ES-I3 (cell line): ENCODE measurements at regions not wholly inside any gene's neighbourhood (a gene's known extent, or its start where the extent isn't known, plus 50 kb on each side); places are given as distances from the start of the nearest gene placed in this dataset.

ENCODE experiments used
- H3K36me3 ChIP-seq: 2 replicates; pipeline ENCODE4 v1.6.1; 2013; ENCODE audit warnings: mild to moderate bottlenecking, low read length, control low read depth, moderate library complexity; ENCODE audit not compliant: insufficient read depth
- H3K4me1 ChIP-seq: 2 replicates; pipeline ENCODE4 v1.6.1; 2013; ENCODE audit warnings: mild to moderate bottlenecking, control low read depth, low read length; ENCODE audit not compliant: insufficient read depth
- H3K9ac ChIP-seq: 2 replicates; pipeline ENCODE4 v1.6.1; 2013; ENCODE audit warnings: low read depth, mild to moderate bottlenecking, low read length, moderate library complexity
- H3K9me3 ChIP-seq: 2 replicates; pipeline ENCODE4 v1.6.1; 2013; ENCODE audit warnings: mild to moderate bottlenecking, low read length, moderate library complexity; ENCODE audit not compliant: control insufficient read depth, insufficient read depth

- no peak overlapping the region for H3K9ac ChIP-seq
- H3K4me1 ChIP-seq: peaks cover 47% of the 10 kb centered on the region
- H3K9me3 ChIP-seq: no peaks in the 10 kb centered on the region
- no peaks in the 10 kb centered on the region for H3K36me3 ChIP-seq
Measured at GRCh38 chr1:29970747-29971325, 734.5 kb downstream of the PTPRU start.

- no peaks in the 10 kb centered on the region for H3K36me3 ChIP-seq
Measured at GRCh38 chr1:29969576-29969975, 733.3 kb downstream of the PTPRU start.

GRCh38 chr1:29967261-29967660, 730.9 kb downstream of the PTPRU start:
- Histone ChIP-seq H3K9ac (no peak overlapping the region), H3K9me3 (no peaks in the 10 kb centered on the region), H3K4me1 (peaks cover 27% of the 10 kb centered on the region), H3K36me3 (no peaks in the 10 kb centered on the region)

More at GRCh38 chr1:29969576-29969975, 733.3 kb downstream of the PTPRU start:
- H3K9ac ChIP-seq: no peak overlapping the region
- no peaks in the 10 kb centered on the region for H3K9me3 ChIP-seq
- H3K4me1 ChIP-seq: peaks cover 43% of the 10 kb centered on the region

- Histone ChIP-seq H3K4me1 (peaks cover 22% of the 10 kb centered on the region), H3K36me3 (no peaks in the 10 kb centered on the region), H3K9ac (no peak overlapping the region), H3K9me3 (no peaks in the 10 kb centered on the region)
Measured at GRCh38 chr1:29966526-29967045, 730.3 kb downstream of the PTPRU start.

GRCh38 chr1:29964718-29965533, 728.6 kb downstream of the PTPRU start:
- H3K4me1 ChIP-seq: peaks cover 12% of the 10 kb centered on the region
- no peaks in the 10 kb centered on the region for H3K36me3 ChIP-seq
- no peaks in the 10 kb centered on the region for H3K9me3 ChIP-seq
- H3K9ac ChIP-seq: no peak overlapping the region

GRCh38 chr1:29963946-29964345, 727.6 kb downstream of the PTPRU start:
- Histone ChIP-seq H3K9ac (no peak overlapping the region), H3K4me1 (peaks cover 12% of the 10 kb centered on the region), H3K36me3 (no peaks in the 10 kb centered on the region), H3K9me3 (no peaks in the 10 kb centered on the region)

- Histone ChIP-seq H3K9me3 (no peaks in the 10 kb centered on the region), H3K9ac (no peak overlapping the region), H3K4me1 (peaks cover 12% of the 10 kb centered on the region), H3K36me3 (no peaks in the 10 kb centered on the region)
Measured at GRCh38 chr1:29962831-29963247, 726.5 kb downstream of the PTPRU start.

GRCh38 chr1:29962336-29962735, 726.0 kb downstream of the PTPRU start:
- Histone ChIP-seq H3K9me3 (no peaks in the 10 kb centered on the region), H3K4me1 (peaks cover 12% of the 10 kb centered on the region), H3K9ac (no peak overlapping the region), H3K36me3 (no peaks in the 10 kb centered on the region)

GRCh38 chr1:29961293-29962059, 725.2 kb downstream of the PTPRU start:
- peaks cover 6% of the 10 kb centered on the region for H3K4me1 ChIP-seq
- H3K9me3 ChIP-seq: no peaks in the 10 kb centered on the region
- H3K9ac ChIP-seq: no peak overlapping the region
- H3K36me3 ChIP-seq: no peaks in the 10 kb centered on the region

- Histone ChIP-seq H3K9ac (no peak overlapping the region), H3K9me3 (no peaks in the 10 kb centered on the region), H3K4me1 (peaks cover 6% of the 10 kb centered on the region), H3K36me3 (no peaks in the 10 kb centered on the region)
Measured at GRCh38 chr1:29960876-29961275, 724.6 kb downstream of the PTPRU start.

GRCh38 chr1:29960156-29960755, 723.9 kb downstream of the PTPRU start:
- H3K4me1 ChIP-seq: peaks cover 6% of the 10 kb centered on the region
- H3K9me3 ChIP-seq: no peaks in the 10 kb centered on the region
- no peak overlapping the region for H3K9ac ChIP-seq
- H3K36me3 ChIP-seq: no peaks in the 10 kb centered on the region

- H3K9ac ChIP-seq: no peak overlapping the region
- H3K9me3 ChIP-seq: no peaks in the 10 kb centered on the region
- H3K4me1 ChIP-seq: peaks cover 6% of the 10 kb centered on the region
- no peaks in the 10 kb centered on the region for H3K36me3 ChIP-seq
Measured at GRCh38 chr1:29959356-29959755, 723.0 kb downstream of the PTPRU start.

GRCh38 chr1:29958271-29958670, 721.9 kb downstream of the PTPRU start:
- H3K9ac ChIP-seq: no peak overlapping the region
- H3K4me1 ChIP-seq: peaks cover 6% of the 10 kb centered on the region
- no peaks in the 10 kb centered on the region for H3K9me3 ChIP-seq
- H3K36me3 ChIP-seq: no peaks in the 10 kb centered on the region

- no peak overlapping the region for H3K9ac ChIP-seq
- H3K4me1 ChIP-seq: no peaks in the 10 kb centered on the region; the same call in 1 of the 2 replicates
- no peaks in the 10 kb centered on the region for H3K9me3 ChIP-seq
- H3K36me3 ChIP-seq: no peaks in the 10 kb centered on the region
Measured at GRCh38 chr1:29956349-29957030, 720.2 kb downstream of the PTPRU start.
